GM12878 (cell line): ENCODE measurements at regions not wholly inside any gene's neighbourhood (a gene's known extent, or its start where the extent isn't known, plus 50 kb on each side); places are given as distances from the start of the nearest gene placed in this dataset.

ENCODE experiments used
- ATAC-seq: fragments of 200-7000 bp; cut with Tn5 transposase; 3 replicates; pipeline ENCODE4 v1.9.1; 2020; ENCODE audit warnings: mild to moderate bottlenecking, moderate library complexity
- BruUV-seq: library from RNA; stranded (reverse); fragments of 400-500 nt; replicated peaks from 2 replicates; lab custom pipeline; 2021; lab: Mats Ljungman, UMichigan
- CTCF ChIA-PET: fragments of 300-600 bp; sonication (Branson Sonifier 250); formaldehyde crosslinking; extraction: SDS; loops from one replicate; lab custom pipeline; 2021; ENCODE audit warnings: inconsistent platforms; lab: Yijun Ruan, JAX
- POLR2A ChIA-PET: fragments of 350-600 bp; formaldehyde crosslinking; extraction: SDS; loops from one replicate; lab custom pipeline; 2021; ENCODE audit warnings: inconsistent platforms; lab: Charles Lee
- RAD21 ChIA-PET: fragments of 300-600 bp; sonication (Branson Sonifier 250); formaldehyde crosslinking; loops from one replicate; lab custom pipeline; 2023; ENCODE audit warnings: antibody characterized with exemption; ENCODE audit not compliant: unreplicated experiment; lab: Charles Lee
- SMC1A ChIA-PET: fragments of 300-600 bp; sonication (Branson Sonifier 250); formaldehyde crosslinking; loops from one replicate; lab custom pipeline; 2023; ENCODE audit not compliant: unreplicated experiment, uncharacterized antibody; lab: Charles Lee
- DNase-seq: peaks from one replicate; pipeline ENCODE4 v3.0.0-alpha.2; 2011; ENCODE audit warnings: low read depth, low spot score
- FAIRE-seq: peaks from 3 replicates; lab custom pipeline; 2011; peaks lifted over from hg19 to GRCh38; lab: Jason Lieb, UNC
- H2AFZ ChIP-seq: 2 replicates; pipeline ENCODE4 v1.6.0; 2011; ENCODE audit warnings: low read depth, low read length, control low read depth; ENCODE audit not compliant: control insufficient read depth
- H3K27ac ChIP-seq: 2 replicates; pipeline ENCODE4 v1.5.1; 2011; ENCODE audit warnings: control low read depth; ENCODE audit not compliant: control insufficient read depth, insufficient read depth
- H3K27me3 ChIP-seq, 2 experiments: replicated peaks in 1 of 2; 2 replicates each; pipeline versions ENCODE4 v1.6.0 to v1.6.1; 2011; ENCODE audit warnings: low read length in 1 of 2; ENCODE audit not compliant: control insufficient read depth in 2 of 2, insufficient read depth in 2 of 2
- H3K36me3 ChIP-seq, 2 experiments: 2 replicates each; pipeline ENCODE4 v1.5.1; 2011; ENCODE audit warnings: low read length in 1 of 2; ENCODE audit not compliant: control insufficient read depth in 2 of 2, insufficient read depth in 2 of 2
- H3K4me1 ChIP-seq: 2 replicates; pipeline ENCODE4 v1.6.1; 2011; ENCODE audit warnings: mild to moderate bottlenecking, low read length, moderate library complexity, mixed read lengths; ENCODE audit not compliant: control insufficient read depth, insufficient read depth
- H3K4me2 ChIP-seq: 2 replicates; pipeline ENCODE4 v1.6.0; 2011; ENCODE audit warnings: control low read depth; ENCODE audit not compliant: control insufficient read depth, insufficient read depth
- H3K4me3 ChIP-seq: fragments of 200-600 bp; sonication (generic); 2 replicates; pipeline ENCODE4 v1.5.1; 2016
- H3K79me2 ChIP-seq: 2 replicates; pipeline ENCODE4 v1.6.0; 2011; ENCODE audit warnings: low read length; ENCODE audit not compliant: control insufficient read depth, insufficient read depth
- H3K9ac ChIP-seq: 2 replicates; pipeline ENCODE4 v1.8.0; 2011; ENCODE audit warnings: low read length, control low read depth, mixed read lengths; ENCODE audit not compliant: control insufficient read depth, insufficient read depth
- H3K9me3 ChIP-seq: replicated peaks from 3 replicates; pipeline ENCODE4 v1.5.1; 2011; ENCODE audit warnings: mild to moderate bottlenecking, low read length; ENCODE audit not compliant: control insufficient read depth, insufficient read depth
- H4K20me1 ChIP-seq: 2 replicates; pipeline ENCODE4 v1.6.0; 2011; ENCODE audit not compliant: control insufficient read depth, insufficient read depth
- EGR1 ChIP-seq, 2 experiments: IDR thresholded peaks; 1 replicate in 1 of 2; 2 replicates in 1 of 2; pipeline ENCODE4 v1.6.1; 2011 to 2012; ENCODE audit warnings: low read depth in 2 of 2, low read length in 2 of 2, borderline replicate concordance in 1 of 2, mild to moderate bottlenecking in 1 of 2, moderate library complexity in 1 of 2
- GATAD2B ChIP-seq: fragments of 450-650 bp; conservative IDR thresholded peaks from 2 replicates; pipeline ENCODE4 v1.6.1; 2017; ENCODE audit warnings: low read depth, mild to moderate bottlenecking, moderate library complexity
- KAT2A ChIP-seq: conservative IDR thresholded peaks from 2 replicates; pipeline ENCODE4 v1.6.1; 2011; ENCODE audit warnings: low read depth, low read length; ENCODE audit not compliant: control insufficient read depth
- MAX ChIP-seq: IDR thresholded peaks from 2 replicates; pipeline ENCODE4 v1.6.1; 2012; ENCODE audit warnings: low read depth, low read length, improper control_type of control experiment
- MTA2 ChIP-seq: fragments of 450-650 bp; IDR thresholded peaks from 2 replicates; pipeline ENCODE4 v1.6.1; 2016; ENCODE audit warnings: low read depth, mild to moderate bottlenecking, moderate library complexity
- RB1 ChIP-seq: fragments of 450-650 bp; formaldehyde crosslinking; IDR thresholded peaks from 2 replicates; pipeline ENCODE4 v1.6.1; 2017; ENCODE audit warnings: mild to moderate bottlenecking, borderline replicate concordance
- RBBP5 ChIP-seq: fragments of 200-600 bp; sonication (generic); conservative IDR thresholded peaks from 2 replicates; pipeline ENCODE4 v1.6.1; 2016
- SKIL ChIP-seq: fragments of 450-650 bp; IDR thresholded peaks from 2 replicates; pipeline ENCODE4 v1.6.1; 2017; ENCODE audit warnings: mild to moderate bottlenecking, low read depth, inconsistent platforms; ENCODE audit not compliant: poor library complexity, severe bottlenecking
- SMAD1 ChIP-seq: fragments of 450-650 bp; IDR thresholded peaks from 2 replicates; pipeline ENCODE4 v1.6.1; 2018; ENCODE audit warnings: mild to moderate bottlenecking, low read depth; ENCODE audit not compliant: partially characterized antibody
- SMARCA5 ChIP-seq: fragments of 450-650 bp; IDR thresholded peaks from 2 replicates; pipeline ENCODE4 v1.6.1; 2017; ENCODE audit warnings: mild to moderate bottlenecking
- SREBF1 ChIP-seq: IDR thresholded peaks from 2 replicates; pipeline ENCODE4 v1.6.1; 2012; ENCODE audit warnings: mild to moderate bottlenecking, low read length
- TAF1 ChIP-seq: IDR thresholded peaks from 2 replicates; pipeline ENCODE4 v1.6.1; 2011; ENCODE audit warnings: mild to moderate bottlenecking, low read depth, low read length, borderline replicate concordance
- WRNIP1 ChIP-seq: IDR thresholded peaks from 2 replicates; pipeline ENCODE4 v1.6.1; 2011; ENCODE audit warnings: low read depth, low read length, improper control_type of control experiment, borderline replicate concordance
- ZBED1 ChIP-seq: IDR thresholded peaks from 2 replicates; pipeline ENCODE4 v1.6.1; 2016; ENCODE audit warnings: borderline replicate concordance
- ZNF217 ChIP-seq: fragments of 450-650 bp; IDR thresholded peaks from 2 replicates; pipeline ENCODE4 v1.6.1; 2017; ENCODE audit warnings: antibody characterized with exemption, mild to moderate bottlenecking
- ZNF274 ChIP-seq: IDR thresholded peaks from one replicate; pipeline ENCODE4 v1.8.0; 2011; ENCODE audit not compliant: insufficient read length, insufficient read depth
- ZNF622 ChIP-seq: fragments of 450-650 bp; IDR thresholded peaks from 2 replicates; pipeline ENCODE4 v1.6.1; 2017; ENCODE audit warnings: mild to moderate bottlenecking, inconsistent platforms
- ZNF687 ChIP-seq: fragments of 450-650 bp; IDR thresholded peaks from 2 replicates; pipeline ENCODE4 v1.6.1; 2017; ENCODE audit warnings: mild to moderate bottlenecking, moderate library complexity
- WGBS: methylation state at CpG from one replicate; pipeline ENCODE4 v1.1.6; 2016; ENCODE audit warnings: low lambda C conversion rate; ENCODE audit not compliant: insufficient replicate concordance, insufficient coverage; ENCODE audit errors: missing lambda C conversion rate; 5-methylcytosine and 5-hydroxymethylcytosine counted together
- in situ Hi-C: fragments of 300-500 bp; cut with MboI; formaldehyde crosslinking; loops from 9 replicates; pipeline ENCODE4 v1.14.3; 2018; ENCODE audit warnings: mixed read lengths
- intact Hi-C: fragments of 100-400 bp; cut with micrococcal nuclease; formaldehyde crosslinking; loops from one replicate; pipeline ENCODE4 v1.14.2; 2022; ENCODE audit not compliant: unreplicated experiment

- in situ Hi-C loops: no loop called here
- no peaks in the 10 kb centered on the region for H3K36me3 ChIP-seq
- no peak overlapping the region for H3K4me3 ChIP-seq
- no peak overlapping the region for H3K4me2 ChIP-seq
- H3K79me2 ChIP-seq: no peaks in the 10 kb centered on the region
- DNase-seq (no peak), FAIRE-seq (no peak), ATAC-seq (no peak)
- ChIA-PET POLR2A (no interaction called here), SMC1A (interaction anchor here (0.9 kb wide), 1 partner anchor 10 kb away, joined by 3 read pairs; no protein-coding TSS in a partner anchor), CTCF (interaction anchor here (1.1 kb wide), 1 partner anchor 317 kb away, joined by 3 read pairs; no protein-coding TSS in a partner anchor), RAD21 (no interaction called here)
- no TSS peak for BruUV-seq
- no peak overlapping the region for H3K9ac ChIP-seq
- H4K20me1 ChIP-seq: no peaks in the 10 kb centered on the region
- no peaks in the 10 kb centered on the region; a peak in 1 of 4 replicates for H3K27me3 ChIP-seq
- no peaks in the 10 kb centered on the region for H3K9me3 ChIP-seq
- TF ChIP-seq MTA2 (no peak), GATAD2B (no peak), SKIL (no peak), ZNF217 (no peak), SMARCA5 (no peak), ZNF274 (no peak), WRNIP1 (no peak), RBBP5 (no peak), SREBF1 (no peak), MAX (no peak), TAF1 (no peak), ZBED1 (no peak), ZNF622 (no peak), RB1 (no peak), KAT2A (no peak), ZNF687 (no peak), EGR1 (IDR thresholded peaks at IDR 0.05; ENCODE audit: borderline replicate concordance in 1 of 2, low read depth in 2 of 2, low read length in 2 of 2) (no peak), SMAD1 (no peak)
- no peaks in the 10 kb centered on the region for H3K4me1 ChIP-seq
- intact Hi-C loops: no loop called here
- no peak overlapping the region for H2AFZ ChIP-seq
- 1% methylated on average over 3 of the region's 3 CpGs for WGBS
- no peak overlapping the region for H3K27ac ChIP-seq
Measured at GRCh38 chr18:60649842-60650536, 277.4 kb upstream of the MC4R start.
